Skeletal muscle tissue (tissue), 3 donors: ENCODE measurements at regions not wholly inside any gene's neighbourhood (a gene's known extent, or its start where the extent isn't known, plus 50 kb on each side); places are given as distances from the start of the nearest gene placed in this dataset.
"Not testable (repeated sequence)": the region's sequence is repeated elsewhere in the genome, so short reads cannot be mapped to it uniquely, and the experiment has no call there.

Source experiments
- H3K27ac ChIP-seq: one replicate; pipeline ENCODE4 v1.7.0; 2013; ENCODE audit warnings: mild to moderate bottlenecking, low read depth, low read length, inconsistent platforms
- H3K27me3 ChIP-seq, 3 donors: one replicate each; pipeline ENCODE4 v1.7.0; 2013; ENCODE audit warnings: low read length in 3 of 3; ENCODE audit not compliant: control insufficient read depth in 3 of 3, insufficient read depth in 3 of 3
- H3K36me3 ChIP-seq, 3 donors: one replicate each; pipeline ENCODE4 v1.7.0; 2013; ENCODE audit warnings: low read length in 3 of 3; ENCODE audit not compliant: control insufficient read depth in 3 of 3, insufficient read depth in 3 of 3
- H3K4me1 ChIP-seq, 3 donors: one replicate each; pipeline ENCODE4 v1.7.0; 2013; ENCODE audit warnings: low read length in 3 of 3, mild to moderate bottlenecking in 3 of 3; ENCODE audit not compliant: control insufficient read depth in 3 of 3, insufficient read depth in 3 of 3
- H3K4me3 ChIP-seq, 3 donors: one replicate each; pipeline ENCODE4 v1.7.0; 2013; ENCODE audit warnings: low read length in 3 of 3
- H3K9ac ChIP-seq, 3 donors: one replicate each; pipeline ENCODE4 v1.7.0; 2013; ENCODE audit warnings: low read length in 3 of 3, mild to moderate bottlenecking in 3 of 3, moderate library complexity in 2 of 3, low read depth in 1 of 3
- H3K9me3 ChIP-seq, 3 donors: one replicate each; pipeline ENCODE4 v1.7.0; 2013; ENCODE audit warnings: low read length in 3 of 3; ENCODE audit not compliant: control insufficient read depth in 3 of 3
- donor health status: Osteomylitis.

- H3K9me3 ChIP-seq = no peaks in the 10 kb centered on the region
- H3K27me3 ChIP-seq = no peaks in the 10 kb centered on the region
- H3K9ac ChIP-seq = no peak overlapping the region
Observed at GRCh38 chr13:53445686-53446085, 417.1 kb downstream of the OLFM4 start.

GRCh38 chr13:53447456-53447855 is 418.8 kb downstream of the OLFM4 start:
- no peak overlapping the region for H3K4me3 ChIP-seq
- H3K27me3 ChIP-seq = no peaks in the 10 kb centered on the region
- H3K9ac ChIP-seq = no peak overlapping the region
- no peak overlapping the region for H3K27ac ChIP-seq
- H3K36me3 ChIP-seq = no peaks in the 10 kb centered on the region
- no peaks in the 10 kb centered on the region for H3K9me3 ChIP-seq
- H3K4me1 ChIP-seq = no peaks in the 10 kb centered on the region

More at GRCh38 chr13:53445686-53446085, 417.1 kb downstream of the OLFM4 start:
- Histone ChIP-seq H3K27ac (no peak overlapping the region), H3K36me3 (no peaks in the 10 kb centered on the region), H3K4me3 (no peak overlapping the region), H3K4me1 (no peaks in the 10 kb centered on the region)

DNA sequence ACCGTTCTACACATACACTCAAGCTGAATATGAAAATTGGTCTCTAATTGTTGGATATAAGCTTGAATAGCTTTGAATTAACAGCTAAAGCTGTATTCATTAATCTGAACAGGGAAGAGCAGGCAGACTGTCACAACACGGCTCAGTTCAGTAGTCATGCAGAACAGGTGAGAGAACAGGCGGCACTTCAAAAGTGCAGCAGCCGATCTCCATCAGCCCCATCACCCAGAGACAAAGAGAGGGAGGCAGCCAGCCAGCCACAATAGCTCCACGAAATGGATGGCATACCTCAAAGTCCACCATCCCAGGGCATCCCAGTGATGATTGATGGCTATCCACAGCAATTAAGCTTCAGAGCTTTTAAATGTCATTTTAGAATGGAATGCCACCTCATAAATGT is 419.2 kb downstream of the OLFM4 start:
- Histone ChIP-seq H3K4me1 (no peaks in the 10 kb centered on the region), H3K36me3 (no peaks in the 10 kb centered on the region), H3K4me3 (no peak overlapping the region), H3K9me3 (no peaks in the 10 kb centered on the region), H3K27me3 (no peaks in the 10 kb centered on the region), H3K27ac (no peak overlapping the region), H3K9ac (no peak overlapping the region)

DNA sequence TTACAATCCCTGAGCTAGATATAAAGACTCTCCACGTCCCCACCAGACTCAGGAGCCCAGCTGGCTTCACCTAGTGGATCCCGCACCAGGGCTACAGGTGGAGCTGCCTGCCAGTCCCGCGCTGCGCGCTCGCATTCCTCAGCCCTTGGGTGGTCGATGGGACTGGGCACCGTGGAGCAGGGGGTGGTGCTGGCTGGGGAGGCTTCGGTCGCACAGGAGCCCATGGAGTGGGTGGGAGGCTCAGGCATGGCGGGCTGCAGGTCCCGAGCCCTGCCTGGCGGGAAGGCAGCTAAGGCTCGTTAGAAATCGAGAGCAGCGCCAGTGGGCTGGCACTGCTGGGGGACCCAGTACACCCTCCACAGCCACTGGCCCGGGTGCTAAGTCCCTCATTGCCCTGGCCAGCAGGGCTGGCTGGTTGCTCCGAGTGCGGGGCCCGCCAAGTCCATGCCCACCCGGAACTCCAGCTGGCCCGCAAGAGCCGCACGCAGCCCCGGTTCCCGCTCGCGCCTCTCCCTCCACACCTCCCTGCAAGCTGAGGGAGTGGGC is 423.7 kb downstream of the OLFM4 start:
- H3K27me3 ChIP-seq, H3K4me3 ChIP-seq, H3K4me1 ChIP-seq, H3K9me3 ChIP-seq, H3K9ac ChIP-seq, H3K27ac ChIP-seq, H3K36me3 ChIP-seq: not testable (repeated sequence)

DNA sequence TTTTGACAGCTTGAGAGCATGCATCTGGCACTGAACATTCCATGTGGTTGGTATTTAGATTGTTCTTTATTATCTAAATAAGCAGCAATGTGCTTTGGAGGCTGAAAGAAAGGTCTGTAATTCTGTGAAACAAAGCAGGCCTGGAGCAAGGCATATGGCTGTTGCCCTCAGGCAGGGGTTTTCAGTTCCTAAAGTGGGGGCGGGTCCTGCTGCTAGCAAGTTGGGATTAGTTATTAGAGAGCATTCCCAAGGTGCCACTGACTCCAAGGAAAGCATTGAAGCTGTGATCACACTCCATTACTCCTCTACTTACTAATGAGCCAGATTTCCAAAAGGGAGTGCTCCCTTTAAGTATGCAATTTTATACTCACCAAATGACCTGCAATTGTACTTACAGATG is 432.2 kb downstream of the OLFM4 start:
- no peak overlapping the region for H3K4me3 ChIP-seq
- H3K27me3 ChIP-seq = no peaks in the 10 kb centered on the region
- H3K4me1 ChIP-seq = no peaks in the 10 kb centered on the region
- no peaks in the 10 kb centered on the region for H3K9me3 ChIP-seq
- H3K27ac ChIP-seq = no peak overlapping the region
- H3K36me3 ChIP-seq = no peaks in the 10 kb centered on the region
- no peak overlapping the region for H3K9ac ChIP-seq

- no peak overlapping the region for H3K4me3 ChIP-seq
- H3K36me3 ChIP-seq = no peaks in the 10 kb centered on the region
- H3K9me3 ChIP-seq = no peaks in the 10 kb centered on the region
- H3K4me1 ChIP-seq = no peaks in the 10 kb centered on the region
- no peaks in the 10 kb centered on the region for H3K27me3 ChIP-seq
- no peak overlapping the region for H3K27ac ChIP-seq
- H3K9ac ChIP-seq = no peak overlapping the region
Observed at GRCh38 chr13:53463106-53463505, 434.5 kb downstream of the OLFM4 start.

DNA sequence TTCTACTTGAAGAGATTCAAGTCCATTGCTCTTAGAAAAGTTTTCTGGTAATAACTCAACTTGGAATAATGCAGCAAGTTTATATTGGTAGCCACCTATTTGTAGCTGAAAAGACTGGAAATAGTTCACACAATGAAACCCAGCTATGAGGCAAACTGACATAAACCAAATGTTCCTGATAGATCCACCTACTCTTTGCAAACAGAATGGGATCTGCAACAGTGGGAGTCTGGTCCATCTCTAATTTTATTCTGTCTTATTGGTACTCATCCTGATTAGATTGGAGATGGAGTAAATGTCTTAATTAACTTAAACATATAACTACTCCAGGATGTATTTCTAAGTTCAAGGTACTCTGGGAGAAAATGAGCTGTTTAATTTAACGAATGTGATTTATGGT is 438.0 kb downstream of the OLFM4 start:
- no peak overlapping the region for H3K27ac ChIP-seq

DNA sequence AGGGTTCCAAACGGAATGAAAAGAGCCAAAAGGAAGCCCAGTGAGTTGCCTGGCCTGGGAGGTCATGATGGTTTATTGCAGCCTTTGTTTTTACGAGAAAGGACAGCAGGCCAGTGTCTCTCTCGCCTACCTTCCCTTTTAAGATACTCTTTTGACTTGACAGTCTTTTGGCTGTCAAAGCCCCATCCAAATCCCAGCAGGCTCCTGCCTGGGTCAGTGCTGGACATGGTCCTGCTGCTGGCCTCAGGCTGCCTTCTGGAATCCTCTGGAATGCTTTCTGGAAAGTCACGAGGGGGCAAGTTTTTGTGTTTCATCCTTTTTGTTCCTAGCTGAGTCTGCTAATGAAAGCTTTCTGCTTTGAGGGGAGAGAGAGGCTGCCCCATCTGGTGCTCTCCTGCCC is 444.8 kb downstream of the OLFM4 start:
- Histone ChIP-seq H3K9me3 (no peaks in the 10 kb centered on the region), H3K9ac (no peak overlapping the region), H3K27ac (no peak overlapping the region), H3K4me3 (no peak overlapping the region), H3K27me3 (no peaks in the 10 kb centered on the region), H3K36me3 (no peaks in the 10 kb centered on the region), H3K4me1 (no peaks in the 10 kb centered on the region)

More for the DNA sequence above, 438.0 kb downstream of the OLFM4 start:
- Histone ChIP-seq H3K4me3 (no peak overlapping the region), H3K27me3 (no peaks in the 10 kb centered on the region), H3K9me3 (no peaks in the 10 kb centered on the region), H3K36me3 (no peaks in the 10 kb centered on the region), H3K9ac (no peak overlapping the region), H3K4me1 (no peaks in the 10 kb centered on the region)

GRCh38 chr13:53474878-53475277 is 446.3 kb downstream of the OLFM4 start:
- Histone ChIP-seq H3K4me1 (no peaks in the 10 kb centered on the region), H3K4me3 (no peak overlapping the region), H3K9ac (no peak overlapping the region)

DNA sequence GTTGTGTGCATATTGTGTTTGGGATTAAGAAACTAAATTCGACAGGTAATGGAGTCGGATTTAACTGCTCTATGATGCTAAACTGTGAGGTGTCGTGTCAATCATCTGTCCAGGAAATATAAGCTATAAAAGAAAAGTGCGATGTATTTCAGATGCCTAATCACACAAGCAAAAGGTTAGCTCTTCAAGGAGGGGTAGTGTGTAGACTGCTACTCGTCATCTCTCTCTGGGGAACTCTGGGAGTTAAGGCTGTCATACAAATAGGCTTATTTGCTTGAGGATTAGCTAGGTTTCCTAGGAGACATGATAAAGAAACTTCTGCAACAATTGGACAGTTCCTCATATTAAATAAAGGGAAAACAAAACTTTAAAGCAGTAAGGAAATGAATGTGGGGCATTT is 462.1 kb downstream of the OLFM4 start:
- Histone ChIP-seq H3K27me3 (no peaks in the 10 kb centered on the region), H3K9me3 (no peaks in the 10 kb centered on the region), H3K4me3 (no peak overlapping the region), H3K27ac (no peak overlapping the region), H3K9ac (no peak overlapping the region), H3K36me3 (no peaks in the 10 kb centered on the region), H3K4me1 (no peaks in the 10 kb centered on the region)

More at GRCh38 chr13:53474878-53475277, 446.3 kb downstream of the OLFM4 start:
- Histone ChIP-seq H3K27me3 (no peaks in the 10 kb centered on the region), H3K27ac (no peak overlapping the region), H3K36me3 (no peaks in the 10 kb centered on the region), H3K9me3 (no peaks in the 10 kb centered on the region)

- Histone ChIP-seq H3K27me3 (no peaks in the 10 kb centered on the region), H3K36me3 (no peaks in the 10 kb centered on the region), H3K4me3 (no peak overlapping the region), H3K9me3 (no peaks in the 10 kb centered on the region), H3K4me1 (no peaks in the 10 kb centered on the region), H3K27ac (no peak overlapping the region), H3K9ac (no peak overlapping the region)
Observed at GRCh38 chr13:53494406-53494805, 465.8 kb downstream of the OLFM4 start.
